ENCODE measurements at regions not wholly inside any gene's neighbourhood (a gene's known extent, or its start where the extent isn't known, plus 50 kb on each side); places are given as distances from the start of the nearest gene placed in this dataset.

DNA sequence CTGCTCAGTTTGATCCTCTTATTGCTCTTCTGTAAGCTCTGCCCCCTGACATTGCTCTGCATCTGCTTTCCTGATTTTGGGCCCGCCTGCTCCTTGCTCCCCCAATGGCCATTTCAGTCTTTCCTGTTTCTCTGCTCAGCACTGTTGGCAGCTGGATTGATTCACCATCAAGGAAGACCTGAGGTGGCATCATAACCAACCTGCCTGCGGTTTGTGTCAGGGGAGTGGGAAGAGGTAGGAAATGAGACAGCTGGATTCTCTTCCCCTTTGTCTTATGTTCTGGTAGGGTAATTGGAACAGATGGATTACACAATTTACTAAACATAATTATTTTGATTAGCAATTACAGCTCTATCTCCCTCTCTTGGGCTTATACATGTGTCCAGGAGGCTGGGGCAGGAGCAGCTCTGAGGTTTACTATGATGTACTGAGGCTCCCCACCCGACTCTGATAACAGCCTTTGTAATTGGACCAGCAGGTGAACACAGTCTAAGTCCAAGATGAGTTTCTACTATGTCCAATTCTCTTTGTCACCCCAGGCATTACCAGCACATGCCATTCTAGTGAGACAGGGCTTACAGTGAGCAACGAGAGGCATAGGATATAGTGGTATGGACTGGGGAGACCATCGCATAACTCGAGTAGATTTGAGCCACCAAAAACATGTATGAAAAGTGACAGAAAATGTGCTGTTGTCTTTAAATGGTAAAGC lies 151.8 kb upstream of the MMADHC start:
- Histone ChIP-seq H3K27ac (no peak overlapping the region), H3K36me3 (ENCODE audit: low read depth) (no peaks in the 10 kb centered on the region), H4K20me1 (ENCODE audit: insufficient read depth) (no peaks in the 10 kb centered on the region), H3K79me2 (ENCODE audit: low read depth) (no peaks in the 10 kb centered on the region), H3K27me3 (ENCODE audit: insufficient read depth, low read depth) (no peaks in the 10 kb centered on the region), H3K4me3 (no peak overlapping the region), H2AFZ (no peak overlapping the region), H3K9me2 (ENCODE audit: insufficient read depth) (no peaks in the 10 kb centered on the region), H3K4me1 (replicated peaks; ENCODE audit: insufficient read depth) (no peaks in the 10 kb centered on the region), H3K4me2 (no peak overlapping the region), H3F3A (ENCODE audit: insufficient read depth, low read depth) (no peaks in the 10 kb centered on the region), H3K9me3 (ENCODE audit: insufficient read depth, low read depth) (no peaks in the 10 kb centered on the region)
- ChIA-PET CTCF (no interaction called here), POLR2A (ENCODE audit: unreplicated experiment) (no interaction called here)
- intact Hi-C loops (cut with micrococcal nuclease; ENCODE audit: unreplicated experiment), result loop anchor here (10.0 kb wide), 1 partner anchor 745 kb away; the partner anchor contains the start of gene RND3
- no TSS peak for BruUV-seq (replicated peaks)
- no peak for TF ChIP-seq EZH2 (IDR thresholded peaks at IDR 0.05; ENCODE audit: low read depth)
- TF ChIP-seq, protein P1, sequence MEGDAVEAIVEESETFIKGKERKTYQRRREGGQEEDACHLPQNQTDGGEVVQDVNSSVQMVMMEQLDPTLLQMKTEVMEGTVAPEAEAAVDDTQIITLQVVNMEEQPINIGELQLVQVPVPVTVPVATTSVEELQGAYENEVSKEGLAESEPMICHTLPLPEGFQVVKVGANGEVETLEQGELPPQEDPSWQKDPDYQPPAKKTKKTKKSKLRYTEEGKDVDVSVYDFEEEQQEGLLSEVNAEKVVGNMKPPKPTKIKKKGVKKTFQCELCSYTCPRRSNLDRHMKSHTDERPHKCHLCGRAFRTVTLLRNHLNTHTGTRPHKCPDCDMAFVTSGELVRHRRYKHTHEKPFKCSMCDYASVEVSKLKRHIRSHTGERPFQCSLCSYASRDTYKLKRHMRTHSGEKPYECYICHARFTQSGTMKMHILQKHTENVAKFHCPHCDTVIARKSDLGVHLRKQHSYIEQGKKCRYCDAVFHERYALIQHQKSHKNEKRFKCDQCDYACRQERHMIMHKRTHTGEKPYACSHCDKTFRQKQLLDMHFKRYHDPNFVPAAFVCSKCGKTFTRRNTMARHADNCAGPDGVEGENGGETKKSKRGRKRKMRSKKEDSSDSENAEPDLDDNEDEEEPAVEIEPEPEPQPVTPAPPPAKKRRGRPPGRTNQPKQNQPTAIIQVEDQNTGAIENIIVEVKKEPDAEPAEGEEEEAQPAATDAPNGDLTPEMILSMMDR (conservative IDR thresholded peaks at IDR 0.05), result no peak
- no peak for DNase-seq

DNA sequence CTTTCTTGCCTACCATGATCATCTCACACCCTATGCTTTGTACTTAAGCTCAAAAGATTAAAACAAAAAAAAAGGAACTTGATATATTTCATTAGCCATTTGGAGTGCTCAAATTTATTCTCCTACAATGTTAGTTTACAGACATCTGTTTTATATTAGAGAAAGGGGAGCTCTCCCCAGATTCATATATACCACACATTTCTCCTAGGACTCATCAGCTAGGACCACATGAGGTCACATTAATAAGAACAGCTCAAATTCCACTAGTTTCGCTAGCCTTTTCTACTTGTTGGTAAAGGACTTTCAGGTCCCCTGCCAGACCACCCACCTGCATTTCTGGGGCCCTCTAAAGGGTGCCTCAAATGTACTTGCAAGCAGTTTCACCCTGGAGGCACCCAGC lies 151.2 kb upstream of the MMADHC start:
- H3K4me3 ChIP-seq, result no peak overlapping the region
- H3F3A ChIP-seq (ENCODE audit: insufficient read depth, low read depth), result no peaks in the 10 kb centered on the region
- no peaks in the 10 kb centered on the region for H3K9me3 ChIP-seq (ENCODE audit: insufficient read depth, low read depth)
- H3K4me2 ChIP-seq, result no peak overlapping the region
- H3K27ac ChIP-seq, result no peak overlapping the region
- intact Hi-C loops (cut with micrococcal nuclease; ENCODE audit: unreplicated experiment), result loop anchor here (10.0 kb wide), 1 partner anchor 746 kb away; the partner anchor contains the start of gene RND3
- H2AFZ ChIP-seq, result no peak overlapping the region
- no peaks in the 10 kb centered on the region for H3K9me2 ChIP-seq (ENCODE audit: insufficient read depth)
- no peaks in the 10 kb centered on the region for H4K20me1 ChIP-seq (ENCODE audit: insufficient read depth)
- no peak for TF ChIP-seq EZH2 (IDR thresholded peaks at IDR 0.05; ENCODE audit: low read depth)
- TF ChIP-seq, protein P1 (conservative IDR thresholded peaks at IDR 0.05), result no peak
- BruUV-seq (replicated peaks), result no TSS peak
- DNase-seq, result no peak
- ChIA-PET POLR2A (ENCODE audit: unreplicated experiment) (no interaction called here), CTCF (no interaction called here)
- 0 out of 2 replicates have a peak, but pooled peaks cover 5% of the 10 kb centered on the region for H3K4me1 ChIP-seq (replicated peaks; ENCODE audit: insufficient read depth)
- no peaks in the 10 kb centered on the region for H3K36me3 ChIP-seq (ENCODE audit: low read depth)
- no peaks in the 10 kb centered on the region for H3K27me3 ChIP-seq (ENCODE audit: insufficient read depth, low read depth)
- H3K79me2 ChIP-seq (ENCODE audit: low read depth), result no peaks in the 10 kb centered on the region

DNA sequence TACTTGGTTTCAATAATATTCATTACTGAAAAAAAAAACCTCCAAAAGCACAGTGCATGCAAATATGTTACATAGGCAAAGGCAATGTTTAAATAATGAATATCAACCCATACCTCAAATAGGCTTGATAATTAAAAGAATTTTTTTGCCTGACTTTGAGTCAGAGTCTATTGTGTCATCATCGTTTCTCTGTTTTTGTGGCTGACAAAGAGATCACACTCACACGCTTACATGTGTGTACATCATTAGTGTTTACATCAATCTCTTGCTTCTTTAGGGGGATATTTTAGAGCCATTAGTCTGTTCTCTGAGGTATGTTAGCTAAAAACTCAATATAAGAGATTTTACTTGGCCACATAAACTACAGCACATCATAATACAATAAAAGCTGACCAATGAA lies 150.3 kb upstream of the MMADHC start:
- no TSS peak for BruUV-seq (replicated peaks)
- no peak for TF ChIP-seq EZH2 (IDR thresholded peaks at IDR 0.05; ENCODE audit: low read depth)
- TF ChIP-seq, protein P1 (conservative IDR thresholded peaks at IDR 0.05), result no peak
- Histone ChIP-seq H3F3A (ENCODE audit: insufficient read depth, low read depth) (no peaks in the 10 kb centered on the region), H3K4me3 (no peak overlapping the region), H3K9me2 (ENCODE audit: insufficient read depth) (no peaks in the 10 kb centered on the region), H3K4me2 (no peak overlapping the region), H3K79me2 (ENCODE audit: low read depth) (no peaks in the 10 kb centered on the region), H3K9me3 (ENCODE audit: insufficient read depth, low read depth) (no peaks in the 10 kb centered on the region), H2AFZ (no peak overlapping the region), H3K4me1 (replicated peaks; ENCODE audit: insufficient read depth) (0 out of 2 replicates have a peak, but pooled peaks cover 5% of the 10 kb centered on the region), H3K36me3 (ENCODE audit: low read depth) (no peaks in the 10 kb centered on the region), H4K20me1 (ENCODE audit: insufficient read depth) (no peaks in the 10 kb centered on the region), H3K27ac (no peak overlapping the region), H3K27me3 (ENCODE audit: insufficient read depth, low read depth) (no peaks in the 10 kb centered on the region)
- intact Hi-C loops (cut with micrococcal nuclease; ENCODE audit: unreplicated experiment), result loop anchor here (10.0 kb wide), 1 partner anchor 747 kb away; the partner anchor contains the start of gene RND3
- no peak for DNase-seq
- ChIA-PET POLR2A (ENCODE audit: unreplicated experiment) (no interaction called here), CTCF (no interaction called here)

All from PC-9 (cell line).